GM12878 (cell line): ENCODE measurements at regions not wholly inside any gene's neighbourhood (a gene's known extent, or its start where the extent isn't known, plus 50 kb on each side); places are given as distances from the start of the nearest gene placed in this dataset.

Experiments used
- ATF3 ChIP-seq: IDR thresholded peaks from 2 replicates; pipeline ENCODE4 v1.6.1; 2011; ENCODE audit warnings: low read depth, mild to moderate bottlenecking, low read length, moderate library complexity, borderline replicate concordance; ENCODE audit errors: extremely low read depth
- ATF7 ChIP-seq: fragments of 450-650 bp; IDR thresholded peaks from 2 replicates; pipeline ENCODE4 v1.6.1; 2016; ENCODE audit warnings: low read depth, mild to moderate bottlenecking
- BCL11A ChIP-seq: IDR thresholded peaks from 2 replicates; pipeline ENCODE4 v1.6.1; 2011; ENCODE audit warnings: low read depth, low read length
- BCL3 ChIP-seq: IDR thresholded peaks from 2 replicates; pipeline ENCODE4 v1.6.1; 2011; ENCODE audit warnings: borderline replicate concordance, low read depth, mild to moderate bottlenecking, moderate library complexity, low read length; ENCODE audit not compliant: insufficient read depth, poor library complexity, severe bottlenecking
- CEBPB ChIP-seq, 2 experiments: fragments of 150-350 bp in 1 of 2; IDR thresholded peaks; 2 replicates each; pipeline ENCODE4 v1.6.1; 2012 to 2014; ENCODE audit warnings: low read depth in 2 of 2, low read length in 2 of 2, borderline replicate concordance in 1 of 2, inconsistent platforms in 1 of 2
- CREM ChIP-seq: IDR thresholded peaks from 2 replicates; pipeline ENCODE4 v1.6.1; 2014; ENCODE audit warnings: antibody characterized with exemption, low read depth
- EED ChIP-seq: sonication (generic); IDR thresholded peaks from 2 replicates; pipeline ENCODE4 v1.6.1; 2016; ENCODE audit warnings: antibody characterized with exemption, low read depth
- EP300 ChIP-seq, 2 experiments: fragments of 150-350 bp in 1 of 2; IDR thresholded peaks; 2 replicates each; pipeline ENCODE4 v1.6.1; 2011 to 2012; ENCODE audit warnings: low read depth in 2 of 2, low read length in 2 of 2, borderline replicate concordance in 1 of 2, improper control_type of control experiment in 1 of 2, inconsistent platforms in 1 of 2; ENCODE audit not compliant: control insufficient read depth in 1 of 2
- FOS ChIP-seq: IDR thresholded peaks from 3 replicates; pipeline ENCODE4 v1.6.1; 2011; ENCODE audit warnings: borderline replicate concordance; ENCODE audit not compliant: insufficient read length; ENCODE audit errors: extremely low read depth
- GATAD2B ChIP-seq: fragments of 450-650 bp; conservative IDR thresholded peaks from 2 replicates; pipeline ENCODE4 v1.6.1; 2017; ENCODE audit warnings: low read depth, mild to moderate bottlenecking, moderate library complexity
- HDAC2 ChIP-seq: fragments of 200-600 bp; sonication (generic); IDR thresholded peaks from 2 replicates; pipeline ENCODE4 v1.6.1; 2017
- IKZF2 ChIP-seq, 2 experiments: fragments of 450-650 bp; IDR thresholded peaks; 2 replicates each; pipeline ENCODE4 v1.6.1; 2017; ENCODE audit warnings: mild to moderate bottlenecking in 2 of 2, moderate library complexity in 2 of 2
- MTA2 ChIP-seq: fragments of 450-650 bp; IDR thresholded peaks from 2 replicates; pipeline ENCODE4 v1.6.1; 2016; ENCODE audit warnings: low read depth, mild to moderate bottlenecking, moderate library complexity
- MXI1 ChIP-seq: fragments of 150-350 bp; IDR thresholded peaks from 2 replicates; pipeline ENCODE4 v1.6.1; 2011; ENCODE audit warnings: low read depth, mild to moderate bottlenecking, inconsistent platforms, low read length, improper control_type of control experiment
- MYB ChIP-seq: fragments of 150-350 bp; IDR thresholded peaks from 2 replicates; pipeline ENCODE4 v1.6.1; 2014; ENCODE audit warnings: mild to moderate bottlenecking, low read depth, low read length, borderline replicate concordance
- MYC ChIP-seq: IDR thresholded peaks from 2 replicates; pipeline ENCODE4 v1.6.1; 2011; ENCODE audit warnings: mild to moderate bottlenecking, low read length, moderate library complexity, inconsistent platforms; ENCODE audit not compliant: insufficient read depth, insufficient replicate concordance, insufficient read length, severe bottlenecking
- NR2C2 ChIP-seq: IDR thresholded peaks from 2 replicates; pipeline ENCODE4 v1.6.1; 2011; ENCODE audit warnings: borderline replicate concordance, low read depth; ENCODE audit not compliant: control insufficient read depth, insufficient read length
- PAX5 ChIP-seq: IDR thresholded peaks from 2 replicates; pipeline ENCODE4 v1.6.1; 2011; ENCODE audit warnings: low read depth, low read length, borderline replicate concordance
- RAD51 ChIP-seq: fragments of 450-650 bp; IDR thresholded peaks from 2 replicates; pipeline ENCODE4 v1.6.1; 2016; ENCODE audit warnings: moderate library complexity, mild to moderate bottlenecking, inconsistent platforms
- RB1 ChIP-seq: fragments of 450-650 bp; formaldehyde crosslinking; IDR thresholded peaks from 2 replicates; pipeline ENCODE4 v1.6.1; 2017; ENCODE audit warnings: mild to moderate bottlenecking, borderline replicate concordance
- RELA ChIP-seq: fragments of 450-650 bp; IDR thresholded peaks from 2 replicates; pipeline ENCODE4 v1.8.0; 2014; ENCODE audit warnings: borderline replicate concordance; ENCODE audit not compliant: partially characterized antibody
- REST ChIP-seq: IDR thresholded peaks from 2 replicates; pipeline ENCODE4 v1.6.1; 2012; ENCODE audit warnings: mild to moderate bottlenecking, low read depth, low read length
- SMC3 ChIP-seq: IDR thresholded peaks from 2 replicates; pipeline ENCODE4 v1.6.1; 2011; ENCODE audit warnings: low read length, improper control_type of control experiment, borderline replicate concordance
- STAT1 ChIP-seq: fragments of 450-650 bp; conservative IDR thresholded peaks from 2 replicates; pipeline ENCODE4 v1.6.1; 2014; ENCODE audit warnings: antibody characterized with exemption, mild to moderate bottlenecking
- ZNF274 ChIP-seq: IDR thresholded peaks from one replicate; pipeline ENCODE4 v1.8.0; 2011; ENCODE audit not compliant: insufficient read length, insufficient read depth
- ZNF622 ChIP-seq: fragments of 450-650 bp; IDR thresholded peaks from 2 replicates; pipeline ENCODE4 v1.6.1; 2017; ENCODE audit warnings: mild to moderate bottlenecking, inconsistent platforms
- ZSCAN29 ChIP-seq: fragments of 450-650 bp; IDR thresholded peaks from 2 replicates; pipeline ENCODE4 v1.6.1; 2017; ENCODE audit warnings: mild to moderate bottlenecking, moderate library complexity

DNA sequence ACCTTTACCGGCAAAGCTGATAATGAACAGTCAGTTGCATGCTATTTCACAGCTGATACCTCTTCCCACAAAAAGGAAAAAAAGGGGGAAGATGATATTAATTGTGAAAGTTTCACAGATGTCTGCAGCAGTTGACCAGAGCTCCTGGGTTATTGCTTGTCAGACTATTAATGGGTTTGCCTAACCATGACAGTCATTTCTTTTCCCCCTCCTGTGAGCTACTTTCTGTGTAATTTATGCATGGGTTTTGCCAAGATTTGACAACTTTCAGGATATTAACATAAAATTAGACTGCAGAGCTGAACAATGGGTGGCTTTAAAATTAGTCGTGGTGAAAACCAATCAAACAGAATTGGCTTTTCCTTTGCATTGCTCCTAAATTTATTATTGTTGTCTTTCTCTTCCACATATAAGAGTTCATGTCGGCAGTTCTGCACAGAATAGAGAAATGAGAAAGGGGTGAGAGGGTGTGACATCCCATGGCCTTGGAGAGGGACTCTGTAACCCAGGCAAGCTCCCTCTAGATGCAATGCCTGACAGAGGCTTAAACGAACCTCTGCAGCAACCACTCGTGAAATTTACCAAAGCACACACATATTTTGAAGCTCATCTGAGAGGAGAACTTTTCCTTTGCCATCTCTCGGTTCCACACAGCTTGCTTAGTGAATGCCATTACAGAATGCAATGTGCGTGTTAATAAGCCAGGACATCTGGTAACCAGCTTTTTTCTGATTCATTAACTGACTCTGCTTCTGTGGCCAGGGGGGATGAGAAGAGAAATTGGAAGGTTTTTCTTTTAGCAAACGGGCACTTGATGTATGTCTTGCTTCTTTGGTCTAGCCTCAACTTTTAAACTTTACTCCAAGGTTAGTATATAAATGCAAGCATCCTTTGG, 82.2 kb upstream of the ITGA4 start (continued):
- no peak for TF ChIP-seq HDAC2
- TF ChIP-seq CEBPB (IDR thresholded peaks at IDR 0.05; ENCODE audit: borderline replicate concordance in 1 of 2, low read depth in 2 of 2, low read length in 2 of 2) = 0 out of 4 replicates have a peak, but pooled peaks of 1 of the 2 experiments have one; percentile 49
- no peak for TF ChIP-seq RB1
- no peak for TF ChIP-seq SMC3
- no peak for TF ChIP-seq ZNF622
- no peak for TF ChIP-seq RAD51
- TF ChIP-seq ATF3 = no peak
- TF ChIP-seq MXI1 = no peak
- TF ChIP-seq MYC = no peak
- TF ChIP-seq BCL11A = 0 out of 2 replicates have a peak, but pooled peaks have one; percentile 55
- no peak for TF ChIP-seq ZNF274
- TF ChIP-seq FOS = no peak
- no peak for TF ChIP-seq STAT1
- no peak for TF ChIP-seq EP300 (IDR thresholded peaks at IDR 0.05; ENCODE audit: borderline replicate concordance in 1 of 2, control insufficient read depth in 1 of 2, low read depth in 2 of 2, low read length in 2 of 2)
- peak; percentile 80 for TF ChIP-seq EED
- no peak for TF ChIP-seq PAX5
- TF ChIP-seq ZSCAN29 = no peak
- no peak for TF ChIP-seq NR2C2
- TF ChIP-seq GATAD2B = no peak
- peak; percentile 51 for TF ChIP-seq MTA2
- no peak for TF ChIP-seq MYB
- TF ChIP-seq BCL3 = no peak
- no peak for TF ChIP-seq ATF7
- no peak for TF ChIP-seq CREM
- TF ChIP-seq REST = no peak
- TF ChIP-seq IKZF2 (IDR thresholded peaks at IDR 0.05) = peak; percentile 62 to 74
- TF ChIP-seq RELA = no peak
